A673 (cell line): ENCODE measurements at regions not wholly inside any gene's neighbourhood (a gene's known extent, or its start where the extent isn't known, plus 50 kb on each side); places are given as distances from the start of the nearest gene placed in this dataset.

ENCODE experiments used
- CTCF ChIP-seq: fragments of 300-800, 200-600 bp; sonication (generic); conservative IDR thresholded peaks from 2 replicates; pipeline ENCODE4 v1.5.1; 2017; ENCODE audit warnings: low read depth, mild to moderate bottlenecking, antibody characterized with exemption, low read length, moderate library complexity, mixed read lengths
- EZH2 ChIP-seq: fragments of 200-600 bp; sonication (generic); IDR thresholded peaks from 2 replicates; pipeline ENCODE4 v1.6.1; 2017; ENCODE audit warnings: borderline replicate concordance, low read depth, mild to moderate bottlenecking, mixed read lengths, antibody characterized with exemption, low read length; ENCODE audit not compliant: poor library complexity, severe bottlenecking

- no peak for TF ChIP-seq CTCF
- no peak for TF ChIP-seq EZH2
Observed at GRCh38 chrX:144946666-144947065, 300.6 kb upstream of the SPANXN1 start.
